OCI-LY7 (cell line): ENCODE measurements at regions not wholly inside any gene's neighbourhood (a gene's known extent, or its start where the extent isn't known, plus 50 kb on each side); places are given as distances from the start of the nearest gene placed in this dataset.

Experiments used
- EZH2phosphoT487 ChIP-seq: fragments of 200-600 bp; sonication (generic); IDR thresholded peaks from 2 replicates; pipeline ENCODE4 v1.6.1; 2018; ENCODE audit warnings: low read depth, borderline replicate concordance, mild to moderate bottlenecking, mixed run types, antibody characterized with exemption, low read length, moderate library complexity, mixed read lengths
- TF ChIP-seq, protein P1 (sequence below): fragments of 200-600 bp; sonication (generic); conservative IDR thresholded peaks from 2 replicates; pipeline ENCODE4 v1.5.1; 2014; ENCODE audit warnings: mild to moderate bottlenecking, antibody characterized with exemption, low read length, moderate library complexity, mixed read lengths

- TF ChIP-seq, protein P1, sequence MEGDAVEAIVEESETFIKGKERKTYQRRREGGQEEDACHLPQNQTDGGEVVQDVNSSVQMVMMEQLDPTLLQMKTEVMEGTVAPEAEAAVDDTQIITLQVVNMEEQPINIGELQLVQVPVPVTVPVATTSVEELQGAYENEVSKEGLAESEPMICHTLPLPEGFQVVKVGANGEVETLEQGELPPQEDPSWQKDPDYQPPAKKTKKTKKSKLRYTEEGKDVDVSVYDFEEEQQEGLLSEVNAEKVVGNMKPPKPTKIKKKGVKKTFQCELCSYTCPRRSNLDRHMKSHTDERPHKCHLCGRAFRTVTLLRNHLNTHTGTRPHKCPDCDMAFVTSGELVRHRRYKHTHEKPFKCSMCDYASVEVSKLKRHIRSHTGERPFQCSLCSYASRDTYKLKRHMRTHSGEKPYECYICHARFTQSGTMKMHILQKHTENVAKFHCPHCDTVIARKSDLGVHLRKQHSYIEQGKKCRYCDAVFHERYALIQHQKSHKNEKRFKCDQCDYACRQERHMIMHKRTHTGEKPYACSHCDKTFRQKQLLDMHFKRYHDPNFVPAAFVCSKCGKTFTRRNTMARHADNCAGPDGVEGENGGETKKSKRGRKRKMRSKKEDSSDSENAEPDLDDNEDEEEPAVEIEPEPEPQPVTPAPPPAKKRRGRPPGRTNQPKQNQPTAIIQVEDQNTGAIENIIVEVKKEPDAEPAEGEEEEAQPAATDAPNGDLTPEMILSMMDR = no peak
- TF ChIP-seq EZH2phosphoT487 = no peak
These were observed 64.3 kb upstream of the CPNE8 start for GRCh38 chr12:38969706-38970105.
